Right lobe of liver (tissue), 4 donors: ENCODE measurements at regions not wholly inside any gene's neighbourhood (a gene's known extent, or its start where the extent isn't known, plus 50 kb on each side); places are given as distances from the start of the nearest gene placed in this dataset.
"Not testable (repeated sequence)": the region's sequence is repeated elsewhere in the genome, so short reads cannot be mapped to it uniquely, and the experiment has no call there.

Experiments used
- POLR2A ChIP-seq: fragments of 450-650 bp; IDR thresholded peaks from one replicate; pipeline ENCODE4 v1.6.1; 2017; ENCODE audit warnings: antibody characterized with exemption, mild to moderate bottlenecking
- TF ChIP-seq, protein P1 (sequence below), 4 donors: fragments of 200-600 bp in 3 of 4; fragments of 450-650 bp in 1 of 4; IDR thresholded peaks; one replicate each; pipeline versions ENCODE4 v1.5.1 to v1.8.0; 2016 to 2022; ENCODE audit warnings: antibody characterized with exemption in 4 of 4, mild to moderate bottlenecking in 2 of 4
- donor health status: DM: no; HTN: no; CAD: no.
- donor health status: DM: no; HTN: no; CAD: no.
- donor health status: DM: no; HTN: yes; CAD: no.

DNA sequence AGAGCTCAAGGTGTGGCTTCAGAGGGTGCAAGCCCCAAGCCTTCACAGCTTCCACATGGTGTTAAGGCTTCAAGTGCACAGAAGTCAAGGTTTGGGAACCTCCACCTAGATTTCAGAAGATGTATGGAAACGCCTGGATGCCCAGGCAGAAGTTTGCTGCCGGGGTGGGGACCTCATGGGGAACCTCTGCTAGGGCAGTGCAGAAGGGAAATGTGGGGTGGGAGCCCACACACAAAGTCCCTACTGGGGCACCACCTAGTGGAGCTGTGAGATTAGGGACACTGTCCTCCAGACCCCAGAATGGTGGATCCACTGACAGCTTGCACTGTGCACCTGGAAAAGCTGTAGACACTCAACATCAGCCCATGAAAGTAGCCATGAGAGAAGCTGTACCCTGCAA is 99.6 kb upstream of the CLEC14A start:
- TF ChIP-seq, protein P1, sequence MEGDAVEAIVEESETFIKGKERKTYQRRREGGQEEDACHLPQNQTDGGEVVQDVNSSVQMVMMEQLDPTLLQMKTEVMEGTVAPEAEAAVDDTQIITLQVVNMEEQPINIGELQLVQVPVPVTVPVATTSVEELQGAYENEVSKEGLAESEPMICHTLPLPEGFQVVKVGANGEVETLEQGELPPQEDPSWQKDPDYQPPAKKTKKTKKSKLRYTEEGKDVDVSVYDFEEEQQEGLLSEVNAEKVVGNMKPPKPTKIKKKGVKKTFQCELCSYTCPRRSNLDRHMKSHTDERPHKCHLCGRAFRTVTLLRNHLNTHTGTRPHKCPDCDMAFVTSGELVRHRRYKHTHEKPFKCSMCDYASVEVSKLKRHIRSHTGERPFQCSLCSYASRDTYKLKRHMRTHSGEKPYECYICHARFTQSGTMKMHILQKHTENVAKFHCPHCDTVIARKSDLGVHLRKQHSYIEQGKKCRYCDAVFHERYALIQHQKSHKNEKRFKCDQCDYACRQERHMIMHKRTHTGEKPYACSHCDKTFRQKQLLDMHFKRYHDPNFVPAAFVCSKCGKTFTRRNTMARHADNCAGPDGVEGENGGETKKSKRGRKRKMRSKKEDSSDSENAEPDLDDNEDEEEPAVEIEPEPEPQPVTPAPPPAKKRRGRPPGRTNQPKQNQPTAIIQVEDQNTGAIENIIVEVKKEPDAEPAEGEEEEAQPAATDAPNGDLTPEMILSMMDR (IDR thresholded peaks at IDR 0.05), result peak in 1 of 4 donors; percentile 4
- TF ChIP-seq POLR2A, result not testable (repeated sequence)
